ENCODE measurements at regions not wholly inside any gene's neighbourhood (a gene's known extent, or its start where the extent isn't known, plus 50 kb on each side); places are given as distances from the start of the nearest gene placed in this dataset.

GRCh38 chr17:14864127-14864526, 401.0 kb downstream of the PMP22 start:
- Histone ChIP-seq H3K27me3 (ENCODE audit: control insufficient read depth, insufficient read depth, low read length) (no peaks in the 10 kb centered on the region), H3K9me3 (ENCODE audit: control insufficient read depth, insufficient read depth, low read depth, low read length) (no peaks in the 10 kb centered on the region), H3K4me1 (ENCODE audit: control insufficient read depth, insufficient read depth, low read length) (no peaks in the 10 kb centered on the region), H3K9ac (ENCODE audit: low read length) (no peak overlapping the region), H3K27ac (ENCODE audit: low read depth, low read length) (no peak overlapping the region), H3K4me3 (ENCODE audit: low read depth, low read length) (no peak overlapping the region), H3K36me3 (ENCODE audit: control insufficient read depth, insufficient read depth, low read length) (no peaks in the 10 kb centered on the region)

DNA sequence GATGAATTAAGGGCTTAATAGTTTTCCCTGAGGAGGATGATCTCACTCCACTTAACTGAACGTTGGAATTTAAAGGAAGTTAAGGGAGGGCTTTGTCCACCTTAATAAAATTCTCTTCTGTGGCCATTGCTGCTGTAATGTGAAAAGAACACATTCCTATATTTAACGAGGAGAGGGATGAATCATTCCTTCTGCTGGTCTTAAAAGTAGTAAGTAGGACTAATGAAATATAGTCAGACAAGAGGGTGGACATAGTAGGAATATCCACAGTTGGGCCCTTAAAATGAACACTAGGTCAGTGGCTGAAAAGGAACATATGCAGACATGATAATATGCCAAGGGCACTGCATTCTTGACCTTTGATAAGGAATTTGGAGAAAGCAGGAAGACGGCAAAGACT, 405.6 kb downstream of the PMP22 start:
- Histone ChIP-seq H3K4me1 (ENCODE audit: control insufficient read depth, insufficient read depth, low read length) (peaks cover 2% of the 10 kb centered on the region; the same call in 1 of the 2 replicates), H3K4me3 (ENCODE audit: low read depth, low read length) (no peak overlapping the region), H3K27me3 (ENCODE audit: control insufficient read depth, insufficient read depth, low read length) (no peaks in the 10 kb centered on the region), H3K9ac (ENCODE audit: low read length) (no peak overlapping the region), H3K27ac (ENCODE audit: low read depth, low read length) (no peak overlapping the region), H3K36me3 (ENCODE audit: control insufficient read depth, insufficient read depth, low read length) (no peaks in the 10 kb centered on the region), H3K9me3 (ENCODE audit: control insufficient read depth, insufficient read depth, low read depth, low read length) (no peaks in the 10 kb centered on the region)

GRCh38 chr17:14856176-14856575, 408.9 kb downstream of the PMP22 start:
- Histone ChIP-seq H3K27ac (ENCODE audit: low read depth, low read length) (no peak overlapping the region), H3K27me3 (ENCODE audit: control insufficient read depth, insufficient read depth, low read length) (no peaks in the 10 kb centered on the region), H3K9me3 (ENCODE audit: control insufficient read depth, insufficient read depth, low read depth, low read length) (no peaks in the 10 kb centered on the region; the same call in 1 of the 2 replicates), H3K4me1 (ENCODE audit: control insufficient read depth, insufficient read depth, low read length) (peaks cover 2% of the 10 kb centered on the region; the same call in 1 of the 2 replicates), H3K4me3 (ENCODE audit: low read depth, low read length) (no peak overlapping the region), H3K9ac (ENCODE audit: low read length) (no peak overlapping the region), H3K36me3 (ENCODE audit: control insufficient read depth, insufficient read depth, low read length) (no peaks in the 10 kb centered on the region)

DNA sequence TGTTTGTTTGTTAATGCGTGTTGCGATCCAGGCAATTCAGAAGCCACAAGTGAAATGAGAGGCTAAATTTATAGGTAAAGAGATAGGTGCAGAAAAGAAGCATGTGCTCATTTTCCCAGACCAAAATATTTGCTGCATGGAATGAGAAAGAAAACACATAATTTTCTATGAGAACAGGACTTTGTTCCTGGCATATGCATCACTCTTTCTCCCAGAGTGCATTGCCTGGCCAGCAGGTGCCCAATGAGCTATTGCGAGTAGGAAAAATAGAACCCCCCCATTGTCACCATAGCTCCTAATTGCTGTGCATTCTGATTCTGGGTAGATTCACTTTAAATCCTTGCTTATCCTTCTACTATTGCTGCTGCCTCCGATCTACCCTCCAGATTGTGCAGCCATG, 410.4 kb downstream of the PMP22 start:
- no peak overlapping the region for H3K9ac ChIP-seq (ENCODE audit: low read length)
- H3K4me1 ChIP-seq (ENCODE audit: control insufficient read depth, insufficient read depth, low read length): peaks cover 2% of the 10 kb centered on the region; the same call in 1 of the 2 replicates
- H3K36me3 ChIP-seq (ENCODE audit: control insufficient read depth, insufficient read depth, low read length): no peaks in the 10 kb centered on the region

DNA sequence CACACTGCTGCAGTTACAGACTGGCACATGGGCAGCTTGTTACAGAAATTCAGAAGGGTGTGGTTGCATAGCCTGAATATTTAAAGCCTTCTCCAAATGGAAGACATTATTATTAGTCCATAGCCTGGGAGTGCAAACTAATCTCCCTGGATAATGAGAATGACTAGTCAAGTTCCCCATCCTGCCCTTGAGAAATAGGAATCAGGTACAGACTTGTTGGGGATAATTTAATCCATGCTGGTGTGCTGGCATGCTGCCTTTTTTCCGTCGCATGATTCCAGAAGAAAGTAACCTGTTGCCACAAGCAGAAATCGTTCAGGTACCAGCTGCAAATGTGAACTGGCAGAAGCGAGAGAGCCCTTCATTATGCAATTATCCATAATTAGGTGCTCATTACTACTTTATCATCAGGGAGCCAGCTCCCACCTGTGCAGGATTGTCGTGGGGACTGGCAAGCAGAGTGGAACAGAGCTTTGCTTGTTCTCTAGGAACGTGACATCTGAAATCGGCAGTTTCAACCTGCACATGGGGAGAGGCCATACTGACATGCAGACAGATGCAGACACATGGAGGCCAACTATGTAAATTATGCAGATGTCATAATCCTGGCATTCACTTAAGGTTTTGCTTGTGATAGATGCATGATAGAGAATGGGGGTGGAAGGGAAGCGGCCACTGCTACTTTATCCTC, 419.4 kb downstream of the PMP22 start:
- H3K9me3 ChIP-seq (ENCODE audit: control insufficient read depth, insufficient read depth, low read depth, low read length): no peaks in the 10 kb centered on the region
- no peaks in the 10 kb centered on the region for H3K4me1 ChIP-seq (ENCODE audit: control insufficient read depth, insufficient read depth, low read length)
- H3K27me3 ChIP-seq (ENCODE audit: control insufficient read depth, insufficient read depth, low read length): no peaks in the 10 kb centered on the region
- no peak overlapping the region for H3K9ac ChIP-seq (ENCODE audit: low read length)
- H3K27ac ChIP-seq (ENCODE audit: low read depth, low read length): no peak overlapping the region
- H3K4me3 ChIP-seq (ENCODE audit: low read depth, low read length): no peak overlapping the region
- H3K36me3 ChIP-seq (ENCODE audit: control insufficient read depth, insufficient read depth, low read length): no peaks in the 10 kb centered on the region

More for the DNA sequence above, 410.4 kb downstream of the PMP22 start:
- no peaks in the 10 kb centered on the region for H3K27me3 ChIP-seq (ENCODE audit: control insufficient read depth, insufficient read depth, low read length)
- no peak overlapping the region for H3K27ac ChIP-seq (ENCODE audit: low read depth, low read length)
- no peak overlapping the region for H3K4me3 ChIP-seq (ENCODE audit: low read depth, low read length)
- no peaks in the 10 kb centered on the region; the same call in 1 of the 2 replicates for H3K9me3 ChIP-seq (ENCODE audit: control insufficient read depth, insufficient read depth, low read depth, low read length)

DNA sequence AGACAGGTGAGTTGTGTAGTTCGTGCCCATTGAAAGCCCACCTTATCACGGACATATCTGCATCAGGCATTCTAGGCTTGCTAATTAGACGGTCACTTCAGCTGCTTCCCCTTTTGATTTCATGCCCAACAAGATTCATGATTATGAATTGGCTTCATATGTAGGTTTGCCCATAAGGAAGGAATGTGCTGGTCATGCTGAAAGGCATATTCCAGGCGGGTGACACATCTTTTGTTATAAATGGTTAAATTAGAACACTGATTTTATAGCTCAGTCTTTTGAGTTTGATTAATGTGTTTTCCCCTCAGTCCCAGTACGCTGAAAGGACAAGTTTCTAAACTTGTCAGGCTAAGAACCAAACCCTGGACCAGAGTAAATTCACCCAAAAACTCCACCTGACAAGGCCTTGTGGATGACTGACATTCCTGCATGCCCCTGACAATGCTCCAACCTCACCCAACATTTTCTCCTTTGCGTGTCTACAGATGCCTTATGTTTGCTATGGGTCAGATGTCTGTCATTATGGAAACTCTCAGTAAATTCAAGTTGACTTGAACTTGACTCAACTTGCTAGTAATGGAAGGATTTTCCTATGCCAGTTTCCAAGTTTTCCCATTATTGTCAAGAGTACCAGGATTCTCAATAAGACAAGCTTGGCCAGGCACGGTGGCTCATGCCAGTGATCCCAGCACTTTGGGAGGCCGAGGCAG, 421.9 kb downstream of the PMP22 start:
- no peak overlapping the region for H3K4me3 ChIP-seq (ENCODE audit: low read depth, low read length)
- H3K9me3 ChIP-seq (ENCODE audit: control insufficient read depth, insufficient read depth, low read depth, low read length): no peaks in the 10 kb centered on the region
- H3K27ac ChIP-seq (ENCODE audit: low read depth, low read length): no peak overlapping the region
- no peaks in the 10 kb centered on the region for H3K27me3 ChIP-seq (ENCODE audit: control insufficient read depth, insufficient read depth, low read length)
- H3K36me3 ChIP-seq (ENCODE audit: control insufficient read depth, insufficient read depth, low read length): no peaks in the 10 kb centered on the region
- H3K9ac ChIP-seq (ENCODE audit: low read length): no peak overlapping the region
- H3K4me1 ChIP-seq (ENCODE audit: control insufficient read depth, insufficient read depth, low read length): no peaks in the 10 kb centered on the region

DNA sequence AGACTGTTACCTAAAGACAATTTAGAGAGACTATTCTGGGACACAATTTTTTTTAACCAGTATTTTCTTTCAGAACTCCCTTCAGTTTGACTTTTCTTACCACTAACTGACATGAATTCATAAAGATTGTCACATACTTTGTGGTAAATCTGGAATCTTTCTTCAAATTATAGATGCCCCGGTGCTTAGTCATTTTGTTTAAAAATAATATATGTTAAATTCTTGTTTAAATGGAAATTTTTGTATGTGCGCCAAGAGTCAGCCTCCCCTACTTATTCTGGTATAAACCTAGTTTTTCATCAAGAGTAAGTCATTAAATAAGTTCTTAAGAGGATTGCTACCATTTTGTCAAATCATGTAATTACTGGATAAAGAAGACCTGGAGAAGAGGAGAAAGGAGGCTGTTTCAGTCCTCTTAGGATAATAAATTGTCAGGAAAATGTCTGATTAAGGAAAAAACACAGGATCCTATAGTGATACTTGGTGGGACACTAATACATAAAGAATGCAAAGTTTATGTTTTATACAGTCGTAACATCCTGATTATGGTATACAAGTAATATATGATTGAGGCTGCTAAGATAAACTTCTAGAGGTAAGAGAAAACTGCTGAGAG, 424.4 kb downstream of the PMP22 start:
- Histone ChIP-seq H3K9ac (ENCODE audit: low read length) (no peak overlapping the region), H3K4me1 (ENCODE audit: control insufficient read depth, insufficient read depth, low read length) (no peaks in the 10 kb centered on the region), H3K4me3 (ENCODE audit: low read depth, low read length) (no peak overlapping the region), H3K27ac (ENCODE audit: low read depth, low read length) (no peak overlapping the region), H3K27me3 (ENCODE audit: control insufficient read depth, insufficient read depth, low read length) (no peaks in the 10 kb centered on the region), H3K9me3 (ENCODE audit: control insufficient read depth, insufficient read depth, low read depth, low read length) (peaks cover 10% of the 10 kb centered on the region), H3K36me3 (ENCODE audit: control insufficient read depth, insufficient read depth, low read length) (no peaks in the 10 kb centered on the region)

DNA sequence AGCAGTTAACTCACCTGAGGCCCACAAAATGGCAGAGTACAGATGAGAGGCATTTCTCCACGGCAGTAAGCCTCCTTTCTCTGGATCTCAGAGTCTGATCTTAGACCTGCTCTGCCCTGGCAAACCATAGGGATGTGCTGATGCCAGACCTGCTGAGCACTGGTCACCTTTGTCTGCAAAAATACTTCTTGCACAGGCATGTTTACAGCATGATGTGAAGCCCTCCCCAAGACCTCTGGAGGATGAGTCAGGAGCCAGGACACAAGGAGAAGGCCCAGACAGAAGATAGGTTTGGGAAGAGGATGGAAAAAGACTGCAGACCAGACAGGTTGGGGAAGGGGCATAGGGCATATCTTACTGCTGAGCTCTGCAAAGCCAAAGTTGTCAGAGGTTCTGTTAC, 426.6 kb downstream of the PMP22 start:
- H3K4me1 ChIP-seq (ENCODE audit: control insufficient read depth, insufficient read depth, low read length): no peaks in the 10 kb centered on the region
- H3K9ac ChIP-seq (ENCODE audit: low read length): no peak overlapping the region
- peaks cover 15% of the 10 kb centered on the region for H3K9me3 ChIP-seq (ENCODE audit: control insufficient read depth, insufficient read depth, low read depth, low read length)
- H3K4me3 ChIP-seq (ENCODE audit: low read depth, low read length): no peak overlapping the region
- H3K27me3 ChIP-seq (ENCODE audit: control insufficient read depth, insufficient read depth, low read length): no peaks in the 10 kb centered on the region
- no peaks in the 10 kb centered on the region for H3K36me3 ChIP-seq (ENCODE audit: control insufficient read depth, insufficient read depth, low read length)
- H3K27ac ChIP-seq (ENCODE audit: low read depth, low read length): no peak overlapping the region

- no peaks in the 10 kb centered on the region for H3K27me3 ChIP-seq (ENCODE audit: control insufficient read depth, insufficient read depth, low read length)
- H3K9ac ChIP-seq (ENCODE audit: low read length): no peak overlapping the region
- H3K4me1 ChIP-seq (ENCODE audit: control insufficient read depth, insufficient read depth, low read length): no peaks in the 10 kb centered on the region
- H3K36me3 ChIP-seq (ENCODE audit: control insufficient read depth, insufficient read depth, low read length): no peaks in the 10 kb centered on the region
- H3K27ac ChIP-seq (ENCODE audit: low read depth, low read length): no peak overlapping the region
- H3K4me3 ChIP-seq (ENCODE audit: low read depth, low read length): no peak overlapping the region
- peaks cover 15% of the 10 kb centered on the region for H3K9me3 ChIP-seq (ENCODE audit: control insufficient read depth, insufficient read depth, low read depth, low read length)
Measured at GRCh38 chr17:14833201-14833785, 431.8 kb downstream of the PMP22 start.

DNA sequence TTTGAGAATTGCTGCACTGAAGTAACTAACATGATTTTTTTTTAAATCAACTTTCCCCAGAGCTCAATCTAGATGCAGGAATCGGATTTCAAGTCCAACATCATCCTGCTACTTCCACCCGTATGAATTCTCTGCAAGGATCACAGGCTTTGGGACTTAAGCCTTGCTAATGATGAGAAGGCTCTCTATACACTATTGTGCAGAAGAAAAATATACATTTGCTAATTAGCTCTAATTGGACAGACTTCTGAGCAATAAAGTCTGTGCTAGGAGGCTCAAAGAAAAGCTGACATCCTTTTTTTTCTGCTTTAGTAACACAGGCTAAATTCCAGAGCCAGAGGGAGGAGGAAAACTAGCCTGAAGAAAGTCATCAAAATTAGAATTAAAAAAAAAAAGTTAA, 433.6 kb downstream of the PMP22 start:
- H3K27me3 ChIP-seq (ENCODE audit: control insufficient read depth, insufficient read depth, low read length): no peaks in the 10 kb centered on the region
- H3K27ac ChIP-seq (ENCODE audit: low read depth, low read length): no peak overlapping the region
- no peak overlapping the region for H3K9ac ChIP-seq (ENCODE audit: low read length)
- H3K9me3 ChIP-seq (ENCODE audit: control insufficient read depth, insufficient read depth, low read depth, low read length): peaks cover 12% of the 10 kb centered on the region
- H3K4me1 ChIP-seq (ENCODE audit: control insufficient read depth, insufficient read depth, low read length): no peaks in the 10 kb centered on the region
- no peak overlapping the region for H3K4me3 ChIP-seq (ENCODE audit: low read depth, low read length)
- H3K36me3 ChIP-seq (ENCODE audit: control insufficient read depth, insufficient read depth, low read length): no peaks in the 10 kb centered on the region

DNA sequence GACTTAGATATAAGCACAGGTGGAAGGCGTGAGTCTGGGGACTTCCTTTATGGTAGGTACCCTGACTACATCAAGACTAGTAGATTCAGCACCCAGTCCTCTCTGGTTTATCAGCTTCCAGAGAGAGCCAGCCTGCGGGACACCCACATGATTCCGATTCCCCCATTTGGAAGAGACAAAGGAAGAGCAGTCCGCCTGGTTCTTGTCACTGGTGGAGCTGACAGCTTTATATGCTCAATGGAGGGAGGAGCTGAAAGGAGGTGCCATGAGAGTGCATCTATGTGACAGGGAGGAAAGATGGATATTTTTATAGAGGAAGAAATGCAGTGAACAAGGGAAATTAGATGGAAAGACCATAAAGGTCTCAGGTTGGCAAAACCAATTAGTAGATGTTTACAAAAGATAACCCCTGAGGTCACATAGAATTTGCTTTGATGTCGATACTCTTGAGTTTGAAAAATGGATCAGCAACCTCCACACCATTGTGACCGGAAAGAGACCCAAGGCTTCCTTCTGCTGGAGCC, 437.7 kb downstream of the PMP22 start:
- no peaks in the 10 kb centered on the region for H3K36me3 ChIP-seq (ENCODE audit: control insufficient read depth, insufficient read depth, low read length)
- H3K9ac ChIP-seq (ENCODE audit: low read length): no peak overlapping the region
- no peaks in the 10 kb centered on the region for H3K4me1 ChIP-seq (ENCODE audit: control insufficient read depth, insufficient read depth, low read length)
- peaks cover 7% of the 10 kb centered on the region for H3K9me3 ChIP-seq (ENCODE audit: control insufficient read depth, insufficient read depth, low read depth, low read length)
- no peak overlapping the region for H3K27ac ChIP-seq (ENCODE audit: low read depth, low read length)
- H3K4me3 ChIP-seq (ENCODE audit: low read depth, low read length): no peak overlapping the region
- H3K27me3 ChIP-seq (ENCODE audit: control insufficient read depth, insufficient read depth, low read length): no peaks in the 10 kb centered on the region
